SH-SY5Y (cell line): ENCODE measurements at regions not wholly inside any gene's neighbourhood (a gene's known extent, or its start where the extent isn't known, plus 50 kb on each side); places are given as distances from the start of the nearest gene placed in this dataset.

Experiments
- GATA2 ChIP-seq: IDR thresholded peaks from 2 replicates; pipeline ENCODE4 v1.6.1; 2011; ENCODE audit warnings: mild to moderate bottlenecking, low read depth, low read length
- GATA3 ChIP-seq: IDR thresholded peaks from 2 replicates; pipeline ENCODE4 v1.6.1; 2011; ENCODE audit warnings: low read depth, mild to moderate bottlenecking, low read length, moderate library complexity

DNA sequence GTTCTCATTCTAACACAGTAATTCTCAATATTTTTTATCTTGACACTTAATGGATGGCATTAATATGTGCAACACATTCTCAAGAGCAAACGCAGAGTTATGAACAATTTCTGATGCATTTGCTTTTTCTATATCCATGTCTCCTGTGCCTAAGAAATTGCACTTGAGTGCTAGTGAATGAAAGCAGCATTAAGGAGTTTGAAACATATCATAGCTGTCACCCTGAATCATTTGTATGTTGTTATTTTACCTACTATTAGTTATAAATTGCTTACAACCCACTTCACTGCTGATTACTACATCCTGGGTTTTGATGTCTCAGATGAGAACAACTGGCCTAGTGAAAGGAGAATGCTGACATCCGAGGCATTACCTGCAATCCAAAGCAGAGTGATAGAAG is 387.3 kb downstream of the RASEF start:
- TF ChIP-seq GATA3 (no peak), GATA2 (no peak)
